ENCODE measurements at regions not wholly inside any gene's neighbourhood (a gene's known extent, or its start where the extent isn't known, plus 50 kb on each side); places are given as distances from the start of the nearest gene placed in this dataset.

- no peak for DNase-seq
These were observed 119.2 kb upstream of the NCOR2 start for GRCh38 chr12:124686370-124687173.

- DNase-seq: no peak
These were observed 118.4 kb upstream of the NCOR2 start for GRCh38 chr12:124685689-124686369.

DNA sequence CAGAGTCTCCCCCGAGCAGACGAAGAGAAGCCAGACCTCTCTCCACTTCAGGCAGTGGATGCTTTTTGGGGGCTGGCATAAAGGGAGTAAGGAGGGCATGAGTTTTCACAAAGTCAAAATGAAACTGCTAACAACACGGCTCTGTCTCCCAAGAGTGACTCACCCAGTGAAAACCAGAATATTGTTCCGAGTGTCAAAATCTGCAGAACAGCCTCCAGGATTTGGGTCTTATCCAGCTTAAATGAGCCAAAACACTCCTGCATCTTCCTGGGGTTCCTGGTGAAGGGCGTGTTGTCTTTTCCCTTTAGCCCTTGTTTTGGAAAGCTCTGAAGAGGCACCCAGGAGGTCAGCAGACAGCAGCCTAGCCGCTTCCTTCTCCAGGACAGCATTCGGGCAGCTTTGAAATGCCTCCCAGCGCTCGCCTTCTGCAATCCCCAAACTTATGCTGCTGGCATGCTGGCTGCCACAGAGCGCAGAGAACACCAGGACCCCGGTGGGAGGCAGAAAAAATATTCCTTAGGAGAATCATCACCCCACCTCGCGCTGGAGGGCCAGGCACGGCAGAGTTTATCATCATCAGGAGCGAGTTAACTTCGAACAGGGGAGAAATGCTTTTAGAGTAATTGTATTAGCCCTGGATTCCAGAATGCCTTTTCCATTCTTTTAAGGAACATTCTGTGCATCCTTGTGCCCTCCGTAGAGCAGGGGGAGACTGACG lies 117.7 kb upstream of the NCOR2 start:
- no peak for DNase-seq

DNA sequence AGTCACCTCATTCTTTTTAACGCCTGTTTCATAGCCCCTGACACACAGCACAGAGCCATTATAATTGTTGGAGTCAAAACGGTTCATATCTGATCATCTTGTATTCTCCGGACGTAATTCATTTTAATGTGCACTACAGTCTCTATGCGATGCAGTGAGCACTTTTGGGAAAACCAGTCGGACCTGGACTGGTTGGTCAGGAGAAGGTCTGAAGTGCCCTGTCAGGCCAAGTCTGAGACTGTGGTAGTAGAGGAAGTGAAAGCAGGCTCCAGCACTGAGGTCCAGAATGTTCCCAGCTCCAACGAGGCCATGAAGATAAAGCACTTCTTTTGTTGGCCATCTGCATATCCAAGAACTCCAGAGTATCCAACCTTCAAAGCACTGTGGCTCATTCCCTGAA lies 117.1 kb upstream of the NCOR2 start:
- no peak for DNase-seq

- peak; percentile 28 for DNase-seq
These were observed 116.0 kb upstream of the NCOR2 start for GRCh38 chr12:124683152-124684124.

DNA sequence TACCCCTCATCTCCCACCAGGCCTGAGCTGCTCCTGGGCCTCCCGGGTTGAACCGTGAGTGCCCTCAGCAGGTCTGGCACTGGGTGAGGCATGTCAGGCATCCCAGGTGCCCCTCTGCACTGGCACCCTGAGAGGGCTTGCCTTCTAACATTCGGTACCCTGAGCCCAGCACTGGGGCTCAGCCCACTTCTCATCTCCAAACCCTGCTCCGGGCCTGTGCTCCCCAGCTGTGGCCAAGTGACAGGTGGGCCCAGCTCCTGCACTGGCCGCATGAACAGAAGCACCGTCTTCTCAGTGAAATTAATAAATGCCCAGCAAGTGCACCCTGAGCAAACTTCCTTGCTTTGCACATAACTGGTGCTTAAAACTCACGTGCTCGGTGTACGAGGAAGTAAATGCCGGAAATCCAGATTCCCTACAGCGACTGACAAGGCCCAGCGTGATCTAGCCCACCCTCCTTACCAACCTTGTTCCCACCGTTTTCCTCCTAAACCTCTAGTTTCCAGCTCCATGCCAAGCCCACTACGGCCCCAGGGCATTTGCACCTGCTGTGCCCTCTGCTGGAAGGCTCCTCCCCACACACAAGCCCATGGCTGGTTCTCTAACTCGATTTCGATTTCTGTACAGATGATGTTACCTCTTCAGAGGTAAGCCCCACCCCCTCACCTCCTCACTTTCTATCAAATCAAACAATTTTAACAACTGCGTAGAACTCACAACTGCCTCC lies 115.2 kb upstream of the NCOR2 start:
- no peak for DNase-seq

GRCh38 chr12:124681779-124682391 lies 114.5 kb upstream of the NCOR2 start:
- no peak for DNase-seq

GRCh38 chr12:124680863-124681778 lies 113.7 kb upstream of the NCOR2 start:
- DNase-seq: no peak

DNA sequence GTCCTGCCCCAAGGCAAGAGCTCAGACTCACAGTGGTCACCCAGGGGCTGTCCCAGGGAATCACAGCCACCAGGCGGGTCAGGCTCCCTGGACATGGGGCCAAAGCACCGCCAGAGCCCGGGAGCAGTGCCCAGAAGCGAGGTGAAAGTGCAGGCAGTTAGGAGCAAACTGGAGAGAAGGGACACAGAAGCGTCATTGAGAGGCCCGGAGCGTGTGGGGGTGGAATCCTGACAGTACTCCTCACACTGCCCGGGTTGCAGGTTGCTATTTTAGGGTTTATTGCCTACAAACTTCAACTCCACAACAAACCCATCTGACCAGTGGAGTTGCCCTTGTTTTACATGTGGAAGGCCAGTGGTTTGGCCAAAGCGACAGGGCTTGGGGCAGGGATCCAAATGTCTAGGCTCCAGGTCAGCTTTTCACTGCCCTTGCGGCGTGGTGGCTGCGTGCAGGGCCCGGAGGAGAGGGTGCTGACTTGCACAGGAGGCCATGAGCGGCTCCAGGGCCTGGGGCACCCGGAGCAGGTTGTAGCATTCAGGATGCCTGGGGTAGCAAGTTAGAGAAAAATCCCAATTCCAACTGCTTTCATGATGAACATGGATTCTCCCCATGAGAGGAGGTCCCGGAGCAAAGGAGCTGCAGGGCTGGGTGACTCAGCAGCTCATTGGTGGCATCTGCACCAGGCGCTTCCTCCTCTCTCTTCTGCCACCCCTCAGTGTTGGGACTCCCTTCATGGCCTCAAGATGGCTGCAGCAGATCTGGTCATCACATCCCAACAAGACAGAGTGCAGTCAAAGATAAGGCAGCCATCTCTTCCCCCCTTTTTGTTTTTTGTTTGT lies 112.3 kb upstream of the NCOR2 start:
- no peak for DNase-seq

GRCh38 chr12:124679047-124679446 lies 111.6 kb upstream of the NCOR2 start:
- no peak for DNase-seq

DNA sequence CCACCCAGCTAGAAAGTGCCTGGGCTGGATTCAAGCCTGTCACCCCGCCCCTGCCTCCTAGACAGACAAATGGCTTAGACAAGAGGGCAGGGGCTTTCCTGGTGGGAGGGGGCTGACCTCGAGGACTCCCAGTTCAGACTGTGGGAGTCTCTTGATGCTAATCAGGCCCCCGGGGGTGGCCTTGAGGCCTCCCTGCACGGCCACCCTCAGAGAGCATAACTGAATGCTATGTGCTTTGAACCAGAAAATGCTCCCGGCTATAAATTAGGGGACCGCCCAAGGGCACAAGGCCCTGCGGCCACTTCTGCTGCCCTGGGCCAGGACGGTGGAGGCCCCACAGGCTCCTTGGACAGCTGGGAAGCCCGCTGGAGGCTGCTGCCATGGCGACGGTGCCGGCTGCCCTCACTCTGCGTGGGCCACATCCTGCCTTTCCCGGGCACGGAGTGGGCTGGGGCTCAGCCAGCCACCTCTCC lies 111.0 kb upstream of the NCOR2 start:
- DNase-seq: no peak

GRCh38 chr12:124677552-124678356 lies 110.3 kb upstream of the NCOR2 start:
- peak; percentile 84 for DNase-seq

GRCh38 chr12:124676714-124677462 lies 109.5 kb upstream of the NCOR2 start:
- no peak for DNase-seq

GRCh38 chr12:124675881-124676713 lies 108.7 kb upstream of the NCOR2 start:
- DNase-seq: no peak

DNA sequence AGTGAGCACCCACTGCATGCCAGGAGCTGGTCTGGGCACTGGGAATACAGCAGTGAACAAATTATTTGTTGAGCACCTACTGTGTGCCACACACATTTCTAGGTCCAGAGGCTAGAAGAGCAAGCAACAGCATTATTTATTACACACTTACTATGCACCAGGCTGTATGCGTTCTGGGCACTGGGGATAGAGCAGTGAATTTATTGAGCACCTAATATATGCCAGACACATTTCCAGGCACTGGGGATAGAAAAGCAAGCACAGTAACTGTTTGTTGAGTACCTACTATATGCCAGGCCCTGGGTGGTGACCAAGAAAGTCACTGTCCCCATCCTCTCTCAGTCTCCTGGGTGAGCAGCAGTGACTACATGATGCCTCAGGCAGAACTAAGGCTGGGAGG lies 107.5 kb upstream of the NCOR2 start:
- no peak for DNase-seq

DNA sequence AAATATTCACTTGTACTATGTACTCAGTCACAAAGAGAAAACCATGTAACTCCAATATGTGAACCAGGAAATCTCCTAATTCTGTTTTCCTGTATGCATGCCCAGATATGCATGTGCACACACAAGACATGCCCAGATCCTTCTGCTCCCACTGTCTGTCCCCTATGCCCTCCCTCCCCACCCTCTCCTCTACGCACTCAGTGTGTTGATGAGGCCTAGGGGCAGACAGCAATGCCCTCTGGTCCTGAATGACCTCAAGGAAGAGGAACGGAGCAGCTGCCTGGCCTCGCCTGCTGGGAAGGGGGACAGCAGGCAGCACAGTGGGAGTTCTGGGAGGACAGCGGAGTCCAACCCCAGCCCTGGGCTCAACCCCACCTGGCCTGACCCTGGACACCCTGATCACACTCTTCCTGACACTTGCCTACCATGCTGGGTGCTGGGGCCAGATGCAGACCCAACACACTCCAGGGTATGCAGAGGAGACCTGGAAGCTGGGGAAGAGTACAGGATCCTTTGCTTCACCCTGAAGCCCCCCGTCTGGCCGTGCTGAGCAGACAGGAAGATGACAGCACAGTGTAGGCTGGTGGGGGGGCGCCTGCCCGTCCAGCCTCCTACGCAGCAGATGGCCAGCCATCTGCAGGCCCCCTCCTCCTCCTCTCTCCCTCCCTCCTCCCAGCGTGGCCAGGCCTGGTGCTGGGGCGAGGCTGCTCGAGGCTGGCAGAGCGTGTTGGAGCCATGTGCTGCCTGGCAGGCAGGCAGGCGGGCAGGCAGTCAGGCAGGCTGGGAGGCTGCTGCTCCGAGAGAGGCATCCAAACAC lies 106.6 kb upstream of the NCOR2 start:
- peak; percentile 96 for DNase-seq

All from NCI-H2171 treated with DMSO at 0.1 percent for 48 hours (cell line).